ENCODE measurements at regions not wholly inside any gene's neighbourhood (a gene's known extent, or its start where the extent isn't known, plus 50 kb on each side); places are given as distances from the start of the nearest gene placed in this dataset.

DNA sequence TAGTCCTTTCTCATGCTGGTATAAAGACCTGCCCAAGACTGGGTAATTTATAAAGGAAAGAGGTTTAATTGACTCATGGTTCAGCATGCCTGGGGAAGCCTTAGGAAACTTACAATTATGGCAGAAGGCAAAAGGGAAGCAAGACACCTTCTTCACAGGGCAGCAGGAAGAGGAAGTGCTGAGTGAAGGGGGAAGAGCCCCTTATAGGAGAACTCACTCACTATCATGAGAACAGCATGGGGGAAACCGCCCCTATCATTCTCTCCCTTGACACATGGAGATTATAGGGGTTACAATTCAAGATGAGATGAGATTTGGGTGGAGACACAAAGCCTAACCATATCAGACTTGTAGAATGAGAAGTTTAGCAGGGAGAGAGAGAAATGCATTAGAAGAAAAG is 373.3 kb upstream of the DIAPH2 start:
- no peak for DNase-seq

DNA sequence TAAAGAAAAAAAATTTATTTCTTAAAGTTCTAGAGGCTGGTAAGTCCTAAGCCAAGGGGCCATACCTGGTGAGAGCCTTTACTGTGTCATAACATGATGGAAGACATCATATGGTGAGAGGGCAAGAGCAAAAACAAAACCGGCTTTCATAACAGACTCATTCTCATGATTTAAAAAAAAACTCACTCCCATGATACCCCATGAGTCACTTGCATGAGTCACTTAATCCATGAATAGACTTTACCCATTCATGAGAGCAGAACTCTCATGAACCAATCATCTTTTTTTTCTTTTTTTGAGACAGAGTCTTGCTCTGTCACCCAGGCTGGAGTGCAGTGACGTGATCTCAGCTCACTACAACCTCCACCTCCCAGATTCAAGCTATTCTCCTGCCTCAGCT is 369.7 kb upstream of the DIAPH2 start:
- DNase-seq, result no peak

DNA sequence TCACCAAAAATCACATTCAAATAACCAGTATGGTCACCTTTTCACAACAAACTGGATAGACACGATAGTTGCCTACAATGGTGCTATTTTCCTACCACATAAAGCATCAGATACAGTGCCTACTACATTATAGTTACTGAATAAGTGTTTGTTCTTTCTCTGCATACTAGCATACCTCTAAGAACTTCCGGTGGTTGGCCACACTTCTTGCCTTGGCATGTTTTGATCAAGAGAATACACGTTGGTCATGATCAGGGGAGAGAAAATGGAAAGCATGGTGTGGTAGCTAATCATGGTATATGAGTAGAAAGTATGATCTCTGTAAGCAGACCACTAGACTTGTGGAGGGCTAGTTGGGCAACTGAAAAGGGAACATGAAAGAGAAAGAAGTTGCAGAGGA is 322.8 kb upstream of the DIAPH2 start:
- DNase-seq, result no peak

DNA sequence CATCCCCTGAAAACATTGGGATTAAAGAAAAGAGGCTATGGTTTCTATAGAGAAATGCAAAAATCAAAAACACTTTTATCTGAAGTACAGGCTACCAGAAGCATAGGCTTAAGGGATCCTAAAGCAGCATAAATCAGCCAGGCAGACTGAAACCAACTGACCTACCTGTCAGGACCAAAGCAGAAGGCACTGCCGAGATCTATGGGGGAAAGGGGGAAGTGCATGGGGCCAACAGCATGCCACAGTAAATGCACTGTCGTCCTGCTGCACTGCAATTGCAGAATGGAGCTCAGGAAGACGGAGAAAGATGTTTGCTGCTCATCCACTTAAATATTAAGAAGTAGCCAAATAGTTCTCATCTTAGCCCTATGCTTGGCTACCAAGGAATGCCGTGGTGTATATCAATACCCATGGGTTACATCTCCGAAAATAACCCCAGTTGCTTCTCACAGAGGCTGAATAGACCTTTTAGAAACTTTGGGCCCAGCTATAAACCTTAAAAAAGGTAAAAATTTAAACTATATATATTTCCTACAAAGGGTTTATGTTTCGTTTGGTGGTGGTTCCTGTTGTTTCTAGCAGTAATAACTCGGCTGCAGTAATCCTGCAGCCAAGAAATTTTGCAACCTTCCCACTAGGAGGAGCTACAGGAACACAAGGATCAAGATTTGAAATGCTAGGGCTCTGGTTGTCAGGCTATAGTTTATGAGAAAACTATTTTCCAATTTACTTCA is 312.2 kb upstream of the DIAPH2 start:
- DNase-seq, result peak; percentile 46

DNA sequence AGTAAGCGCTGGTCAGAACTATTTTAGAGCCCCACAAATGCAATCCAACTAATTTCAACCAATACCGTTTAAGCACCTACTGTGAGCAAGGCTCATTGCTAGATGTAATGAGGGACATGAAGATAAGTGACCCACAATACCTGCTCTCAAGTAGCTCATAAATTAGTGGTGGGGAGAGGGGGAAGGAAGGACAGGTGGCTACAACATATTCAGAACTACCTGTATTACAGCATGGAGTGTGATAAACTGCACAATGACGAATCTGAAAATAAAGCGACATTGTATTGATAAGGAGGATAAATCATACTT is 311.6 kb upstream of the DIAPH2 start:
- no peak for DNase-seq

DNA sequence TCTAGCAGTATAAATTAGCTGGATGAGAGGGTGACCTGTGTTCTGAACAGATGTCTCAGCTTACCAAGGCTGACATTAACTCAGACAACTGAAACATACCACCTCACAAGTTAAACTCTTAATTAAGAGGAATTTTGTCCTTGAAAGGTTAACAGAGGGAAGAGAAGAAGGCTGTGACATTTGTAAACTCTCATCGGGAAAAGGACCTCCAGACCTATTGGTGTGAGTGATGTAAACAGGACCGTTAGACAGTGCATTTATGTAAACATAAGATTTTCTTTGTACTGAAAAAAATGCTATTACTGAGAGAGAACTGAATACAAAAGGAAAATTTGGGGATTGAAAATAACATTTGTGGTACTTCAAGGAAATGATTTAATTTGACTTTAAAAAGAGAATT is 308.4 kb upstream of the DIAPH2 start:
- no peak for DNase-seq

DNA sequence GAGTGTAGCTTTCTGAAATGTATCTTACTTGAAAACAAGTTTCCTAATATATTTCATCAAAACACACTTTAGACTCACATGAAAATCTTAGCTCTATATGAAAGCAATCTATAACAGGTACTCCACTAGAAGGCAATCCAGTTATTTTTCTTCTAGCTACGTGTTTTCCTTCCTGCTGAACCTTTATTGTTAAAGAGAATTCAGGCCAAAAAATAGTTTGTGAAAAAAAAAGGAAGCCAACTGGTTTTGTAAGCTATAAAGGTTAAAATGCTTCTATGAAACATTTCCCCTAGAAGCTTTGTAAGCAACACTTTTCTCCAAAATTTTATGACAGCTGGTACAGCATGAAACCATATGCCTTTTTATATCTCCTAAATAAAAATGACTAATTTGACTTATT is 304.7 kb upstream of the DIAPH2 start:
- DNase-seq, result no peak

DNA sequence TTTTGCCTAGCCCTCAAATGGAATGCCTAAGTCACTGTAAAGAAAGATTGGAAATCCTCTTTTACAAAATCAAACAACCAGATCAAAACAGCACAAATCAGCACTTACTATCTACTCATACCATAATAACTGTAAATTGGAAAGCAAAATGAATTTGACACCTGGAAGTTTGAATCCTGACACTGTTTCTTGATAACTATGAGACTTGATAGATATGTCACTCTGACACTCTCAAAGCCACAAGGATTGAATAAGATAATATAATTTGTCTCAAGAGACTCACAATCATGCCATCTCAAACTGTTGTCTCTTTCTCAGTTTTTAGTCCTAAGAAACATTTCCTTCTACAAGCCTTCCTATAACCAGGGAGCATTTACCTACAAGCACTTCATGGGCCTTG is 302.6 kb upstream of the DIAPH2 start:
- DNase-seq, result no peak

DNA sequence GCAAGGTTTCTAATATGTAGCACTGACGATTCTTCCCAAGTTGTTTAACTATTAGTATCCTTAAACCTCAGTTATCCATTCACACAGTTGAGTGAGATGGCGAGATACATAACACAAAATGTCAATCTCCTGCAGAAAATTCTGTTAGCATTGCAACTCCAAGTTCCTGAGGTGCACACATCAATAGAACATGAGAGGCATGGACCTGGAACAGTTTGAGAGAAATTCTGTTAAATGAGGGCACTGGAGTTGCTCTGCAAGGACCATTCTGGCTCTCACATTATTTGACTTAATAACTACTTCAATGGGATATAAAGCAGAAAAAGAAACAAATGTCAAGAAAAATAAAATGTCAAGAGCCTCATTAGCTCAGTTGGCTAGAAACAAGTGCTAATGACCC is 301.2 kb upstream of the DIAPH2 start:
- no peak for DNase-seq

DNA sequence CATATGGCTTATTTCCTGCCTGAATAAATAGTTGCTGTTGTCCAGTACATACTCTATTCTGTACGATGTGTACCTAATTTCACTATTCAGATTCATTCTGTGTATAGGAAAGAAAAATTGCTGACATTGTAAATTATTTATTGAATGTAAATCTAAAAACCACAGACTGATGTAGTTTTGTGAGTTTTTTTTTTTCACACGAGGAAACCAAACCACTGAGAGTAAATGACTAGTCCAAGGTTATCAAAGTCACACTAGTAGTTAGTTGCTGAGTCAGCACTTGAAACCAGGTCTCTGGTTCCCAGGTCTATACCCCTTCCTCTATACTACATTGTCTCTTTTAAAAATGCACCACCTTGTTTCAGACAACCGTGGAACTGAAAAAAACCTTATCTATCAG is 298.3 kb upstream of the DIAPH2 start:
- no peak for DNase-seq

DNA sequence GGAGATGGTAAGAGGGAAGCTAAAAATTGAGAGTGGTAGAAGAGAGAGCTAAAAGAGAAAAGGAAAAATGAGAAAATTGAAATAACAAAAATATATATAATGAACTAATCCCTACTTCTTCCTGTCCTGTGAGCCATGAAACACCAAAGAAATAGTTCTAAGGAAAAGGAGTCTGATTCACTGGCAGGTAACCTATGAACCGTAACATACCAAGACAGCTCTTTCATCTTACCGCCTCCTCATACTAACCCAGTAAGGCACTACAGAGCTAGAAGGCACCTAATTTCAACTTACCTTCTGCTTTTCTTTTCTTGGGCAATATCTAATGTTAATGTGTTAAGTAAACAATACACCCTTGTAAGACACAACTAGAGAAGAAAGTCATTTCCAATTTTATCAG is 297.7 kb upstream of the DIAPH2 start:
- DNase-seq, result no peak

DNA sequence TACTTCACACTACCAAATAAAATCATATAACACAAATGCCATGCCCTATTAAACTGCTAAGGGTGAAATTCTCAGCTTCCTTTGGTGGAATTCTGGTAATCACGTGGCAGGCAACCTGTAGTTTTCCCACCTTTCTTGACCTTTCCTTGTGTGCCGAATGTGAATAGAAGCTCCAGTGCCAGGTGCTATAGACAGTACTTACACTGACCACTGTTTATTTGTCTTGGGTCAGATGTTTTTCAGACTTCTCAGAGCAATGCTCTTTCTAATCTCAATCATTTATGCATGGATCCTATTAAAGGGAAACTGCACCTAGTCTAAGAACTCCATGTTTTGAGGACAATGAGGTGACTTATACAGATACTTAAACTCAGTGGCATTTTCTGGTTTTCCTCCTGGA is 296.8 kb upstream of the DIAPH2 start:
- DNase-seq, result no peak

DNA sequence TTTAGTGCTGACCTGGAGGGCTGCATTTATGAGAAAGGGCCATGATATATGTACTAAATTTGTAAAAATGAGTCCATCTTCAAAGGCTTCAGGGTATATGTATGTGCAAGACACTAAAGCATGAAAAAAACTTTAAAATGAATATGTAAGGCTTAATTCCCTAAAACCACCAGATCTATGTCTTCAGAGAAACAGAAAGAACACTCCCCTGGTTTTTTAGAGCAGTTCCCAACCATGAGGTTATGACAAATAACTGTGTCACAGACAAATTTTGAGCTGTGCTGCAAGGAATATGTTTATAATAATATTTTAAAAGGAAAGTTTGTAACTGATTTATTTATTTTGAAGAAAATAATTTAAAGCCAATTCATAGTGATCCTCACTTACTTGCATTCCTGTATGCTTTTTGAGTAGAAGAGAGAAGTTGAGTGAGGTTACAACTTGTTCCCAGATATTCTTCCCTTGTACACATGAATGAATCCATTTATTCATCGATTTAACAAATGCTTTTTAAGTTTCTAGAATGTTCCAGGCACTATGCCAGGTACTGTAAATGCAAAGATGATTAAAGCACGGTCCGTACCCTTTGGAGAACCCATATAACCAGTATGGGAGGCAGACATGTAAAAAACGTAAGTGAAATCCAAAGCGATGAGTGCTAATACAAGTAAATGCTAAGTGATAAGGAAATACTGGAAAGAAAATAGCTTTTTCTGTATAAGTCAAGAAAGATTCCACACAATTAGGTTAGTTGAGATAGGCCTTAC is 295.2 kb upstream of the DIAPH2 start:
- no peak for DNase-seq

DNA sequence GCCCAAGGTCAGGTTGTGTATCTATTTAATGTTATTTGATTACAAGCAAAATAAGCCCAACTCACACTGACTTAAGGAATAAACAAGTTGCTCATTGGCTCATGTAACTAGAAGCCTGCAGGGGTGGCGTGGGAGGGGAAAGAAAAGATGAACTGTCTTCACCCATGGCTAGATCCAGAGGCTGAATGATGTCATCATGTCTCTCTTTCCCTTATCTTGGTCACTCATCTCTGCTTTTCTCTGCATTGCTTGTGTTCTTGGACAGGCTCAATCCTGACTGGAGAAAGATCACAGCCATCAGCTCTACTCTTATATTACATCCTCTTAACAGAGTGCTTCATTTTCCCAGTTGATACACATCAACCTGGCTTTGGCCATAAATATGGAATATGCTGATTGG is 290.0 kb upstream of the DIAPH2 start:
- no peak for DNase-seq

DNA sequence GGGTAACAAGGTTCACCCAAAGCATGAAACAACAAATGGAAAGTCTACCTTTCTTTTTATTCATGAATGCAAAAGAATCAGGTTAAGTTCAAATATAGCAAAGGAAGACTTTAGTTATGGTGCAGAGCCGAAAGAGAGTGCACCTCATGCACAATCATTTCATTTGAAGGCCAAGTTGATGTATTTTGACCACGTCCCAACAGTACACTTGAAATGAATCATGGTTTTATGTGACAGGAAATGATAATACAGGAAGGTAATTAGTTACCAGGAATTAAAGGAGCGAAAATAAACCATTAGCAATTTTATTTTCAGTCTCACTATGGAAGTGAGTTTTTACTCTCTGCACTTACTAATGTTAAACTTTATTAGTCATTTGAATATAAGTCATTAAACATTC is 281.2 kb upstream of the DIAPH2 start:
- no peak for DNase-seq

DNA sequence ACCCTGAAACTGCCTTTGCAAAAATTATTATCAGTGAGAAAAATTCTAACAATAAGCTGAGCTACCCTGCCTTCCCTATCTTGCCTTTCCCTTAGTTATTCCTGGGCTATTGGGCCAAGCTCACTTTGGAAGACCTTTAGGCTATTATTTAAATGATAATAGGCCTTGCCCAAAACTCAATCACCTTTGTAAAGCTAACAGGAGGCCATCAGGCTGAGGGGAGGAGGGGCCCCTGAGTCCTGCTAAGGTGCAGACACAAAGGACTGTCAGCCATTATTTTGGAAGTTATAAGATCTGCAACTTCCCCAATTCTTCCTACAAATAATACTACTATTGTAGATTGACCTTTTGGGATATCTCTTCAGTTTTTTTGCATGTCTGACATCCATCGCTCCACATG is 278.8 kb upstream of the DIAPH2 start:
- no peak for DNase-seq

DNA sequence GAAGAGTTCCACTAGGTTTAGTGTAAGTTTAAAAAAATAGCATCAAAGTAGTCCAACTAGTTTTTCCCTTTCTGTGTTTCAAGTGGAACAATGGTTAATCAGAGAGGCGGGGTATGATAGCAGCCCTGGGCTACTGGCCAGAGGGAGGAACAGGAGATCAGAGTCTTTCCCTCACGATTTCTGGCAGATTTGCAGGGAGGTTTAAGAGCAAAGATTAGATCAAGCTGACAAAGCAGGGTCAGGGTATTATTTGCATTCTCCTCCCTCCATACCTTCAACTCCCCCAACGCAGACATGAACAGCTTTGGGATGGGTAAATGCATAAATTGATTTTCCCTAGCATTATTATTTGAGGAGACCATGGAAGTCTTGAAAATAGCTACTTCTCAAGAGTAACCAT is 277.6 kb upstream of the DIAPH2 start:
- no peak for DNase-seq

DNA sequence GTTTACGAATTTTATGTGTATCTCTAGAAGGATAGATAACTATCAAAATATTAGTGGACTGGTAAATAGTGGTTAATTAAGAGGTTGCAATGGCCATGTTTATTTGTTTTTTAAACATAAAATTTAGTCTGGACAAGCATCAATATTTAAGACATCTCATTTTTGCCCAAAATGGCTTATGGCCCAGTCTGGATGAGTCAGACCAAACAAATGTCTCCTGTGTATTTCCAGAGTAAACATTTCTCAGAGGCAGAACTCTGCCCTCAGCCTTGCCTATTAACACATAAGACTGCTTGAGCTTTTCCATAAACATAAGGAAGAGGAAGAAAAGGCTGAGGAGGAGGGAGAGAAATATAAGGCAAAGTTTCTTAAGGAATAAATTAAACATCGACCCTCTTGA is 277.1 kb upstream of the DIAPH2 start:
- peak; percentile 41 for DNase-seq

DNA sequence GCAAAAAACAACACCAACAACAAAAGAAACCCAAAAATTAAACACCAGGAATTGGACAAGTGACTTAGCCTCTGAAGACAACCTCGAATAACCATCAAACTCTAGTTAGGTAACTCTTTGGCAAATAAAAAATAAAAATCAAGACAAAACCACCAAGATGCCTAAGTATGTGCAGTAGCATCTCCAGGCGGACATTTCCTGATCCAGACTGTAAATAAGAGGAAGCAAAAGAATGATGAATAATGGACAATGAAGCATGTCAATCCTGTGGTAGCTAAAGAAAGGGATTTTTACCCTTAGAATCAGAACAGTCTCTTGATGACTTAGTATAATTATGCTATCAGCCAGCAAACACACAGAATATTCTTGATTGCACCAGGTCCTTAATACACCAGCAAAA is 276.7 kb upstream of the DIAPH2 start:
- no peak for DNase-seq

DNA sequence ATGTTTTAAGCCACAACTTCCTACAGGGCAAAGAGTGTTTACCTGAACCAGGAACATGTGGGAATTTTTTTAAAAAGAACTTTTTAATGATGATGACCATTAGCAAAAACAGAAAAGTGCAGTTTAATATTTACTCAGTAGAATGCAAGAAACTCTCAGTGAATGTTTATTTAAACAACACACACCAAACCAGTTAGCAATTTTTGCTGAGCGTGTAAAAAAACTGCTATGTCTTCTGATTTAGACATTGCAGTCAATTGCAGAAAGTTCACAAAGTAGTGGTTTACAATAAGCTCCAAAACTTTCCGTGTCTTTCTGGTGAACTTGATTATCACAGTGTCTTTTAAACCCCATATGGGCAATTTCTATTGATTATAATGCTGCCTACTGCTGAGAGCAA is 273.7 kb upstream of the DIAPH2 start:
- DNase-seq, result no peak

DNA sequence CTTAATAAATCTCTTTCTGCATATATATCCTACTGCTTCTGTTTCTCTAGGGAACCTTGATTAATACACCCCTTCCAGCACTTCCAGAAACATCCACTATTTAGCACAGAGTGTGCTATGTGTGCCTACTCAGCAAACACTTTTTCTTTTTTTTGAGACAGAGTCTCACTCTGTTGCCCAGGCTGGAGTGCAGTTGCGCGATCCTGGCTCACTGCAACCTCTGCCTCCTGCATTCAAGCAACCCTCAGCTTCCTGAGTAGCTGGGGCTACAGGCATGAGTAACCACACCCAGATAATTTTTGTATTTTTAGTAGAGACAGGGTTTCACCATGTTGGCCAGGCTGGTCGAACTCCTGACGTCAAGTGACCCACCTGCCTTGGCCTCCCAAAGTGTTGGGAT is 266.9 kb upstream of the DIAPH2 start:
- no peak for DNase-seq

DNA sequence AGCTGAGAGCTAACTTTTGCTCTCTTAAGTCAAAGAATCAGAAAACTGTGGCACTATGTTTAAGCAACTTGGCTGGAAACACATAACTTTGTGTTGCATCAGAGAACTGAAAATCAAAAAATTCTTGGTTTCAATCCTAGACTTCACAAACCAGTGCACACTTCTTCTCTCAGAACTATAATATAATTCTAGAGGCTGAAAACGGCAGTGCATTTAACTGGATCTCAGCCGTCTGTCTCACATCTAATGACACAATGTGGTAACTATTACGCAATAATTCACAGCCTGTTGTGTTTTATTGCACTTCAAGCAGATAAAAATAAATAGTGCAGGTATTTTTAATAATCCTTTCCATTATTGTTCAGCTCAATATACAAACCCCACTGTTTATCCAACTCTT is 260.6 kb upstream of the DIAPH2 start:
- DNase-seq, result no peak

DNA sequence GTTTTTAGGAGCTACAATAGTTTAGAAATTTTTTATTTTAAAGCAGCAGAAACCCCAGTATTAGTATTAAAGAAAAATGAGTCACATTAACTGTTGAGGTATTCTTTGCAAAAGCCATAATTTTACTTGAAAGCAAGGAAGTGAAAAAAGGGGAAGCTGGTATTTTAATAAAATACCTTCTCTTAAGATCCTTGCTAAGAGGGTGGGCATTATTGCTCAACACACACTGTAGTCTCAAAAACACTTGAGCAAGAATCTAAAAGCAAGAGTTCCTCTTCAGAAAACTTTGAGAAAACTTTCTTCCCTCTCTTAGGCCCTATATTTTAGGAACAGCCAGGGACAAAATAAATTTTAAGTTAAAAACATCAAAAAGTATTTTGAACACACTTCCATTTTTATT is 259.4 kb upstream of the DIAPH2 start:
- no peak for DNase-seq

DNA sequence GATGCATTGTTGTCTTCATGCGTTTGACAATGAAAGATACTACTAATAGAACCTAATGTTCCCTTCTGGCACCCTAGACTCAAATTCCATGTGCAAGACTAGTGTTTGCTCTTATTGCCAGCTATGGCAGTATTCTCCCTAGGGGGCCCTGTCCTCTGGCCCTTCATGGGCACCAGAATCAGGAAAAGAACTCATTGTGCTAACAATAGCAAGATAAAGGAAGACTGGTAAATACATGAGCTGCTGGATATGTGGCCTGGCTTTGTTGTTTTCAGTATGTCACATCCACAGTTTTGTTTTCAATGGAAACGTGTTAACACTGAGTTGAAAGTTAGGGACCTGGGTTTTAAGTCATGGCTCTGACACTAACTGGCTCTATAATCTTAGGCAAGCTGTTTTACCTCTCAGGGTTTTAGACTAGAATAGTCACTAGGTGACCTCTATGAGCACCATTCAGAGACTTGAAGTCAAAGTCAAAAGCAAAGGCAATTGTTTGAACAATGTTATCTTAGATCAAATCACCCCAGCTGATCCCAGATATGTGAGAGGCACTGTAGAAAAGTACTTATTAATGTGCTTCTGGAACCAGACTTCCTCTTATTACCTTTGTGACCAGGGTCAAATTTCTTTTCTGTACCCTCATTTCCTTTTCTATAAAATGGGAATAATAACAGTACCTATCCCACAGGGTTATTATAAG is 253.7 kb upstream of the DIAPH2 start:
- no peak for DNase-seq

Measured in fibroblast of skin of scalp (primary cell).